ENCODE measurements at regions not wholly inside any gene's neighbourhood (a gene's known extent, or its start where the extent isn't known, plus 50 kb on each side); places are given as distances from the start of the nearest gene placed in this dataset.

DNA sequence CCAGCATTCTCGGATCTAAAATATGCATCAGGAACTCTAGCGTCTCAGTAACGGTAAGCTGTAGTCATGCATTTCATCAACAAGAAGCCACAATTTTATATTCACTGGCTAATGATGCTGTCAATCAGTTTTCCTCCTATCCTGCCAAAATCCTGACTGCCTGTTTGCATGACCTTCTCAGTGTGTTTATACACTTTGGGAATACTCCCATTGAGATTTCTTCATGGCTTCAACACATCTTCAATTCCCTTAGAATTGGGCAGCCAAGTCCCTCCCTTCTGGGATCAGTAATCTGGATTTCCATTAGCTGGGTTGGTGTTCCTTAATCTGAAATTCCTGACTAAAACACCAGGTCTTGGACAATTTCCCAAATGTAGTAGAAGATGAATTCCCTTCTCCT is 348.9 kb upstream of the DYNLRB2 start:
- Histone ChIP-seq H3K23ac (ENCODE audit: insufficient read length, low read depth, low read length) (no peak overlapping the region), H3K23me2 (ENCODE audit: insufficient read length, low read depth, low read length, poor library complexity, severe bottlenecking) (no peaks in the 10 kb centered on the region), H4K5ac (ENCODE audit: insufficient read length, low read depth, low read length) (no peak overlapping the region), H4K20me1 (ENCODE audit: control insufficient read depth, insufficient read depth, insufficient read length) (no peaks in the 10 kb centered on the region), H3K27me3 (ENCODE audit: insufficient read depth, low read length) (no peaks in the 10 kb centered on the region), H3K14ac (ENCODE audit: insufficient read depth, low read length) (no peak overlapping the region), H3K56ac (ENCODE audit: insufficient read length, low read depth, low read length) (no peak overlapping the region), H3K9ac (ENCODE audit: extremely low read depth, insufficient read length, low read length) (no peak overlapping the region), H2AK5ac (ENCODE audit: insufficient read length, low read length) (no peak overlapping the region), H2AFZ (ENCODE audit: low read length) (no peak overlapping the region), H3K4ac (ENCODE audit: low read depth, low read length) (no peak overlapping the region), H3K79me2 (ENCODE audit: insufficient read depth, low read length) (no peaks in the 10 kb centered on the region), H2BK12ac (ENCODE audit: insufficient read length, low read depth, low read length) (no peak overlapping the region), H4K8ac (replicated peaks; ENCODE audit: insufficient read length, low read depth, low read length) (no peak overlapping the region), H2BK120ac (ENCODE audit: low read depth, low read length, poor library complexity, severe bottlenecking) (no peak overlapping the region), H3K79me1 (ENCODE audit: insufficient read depth, low read depth, low read length, poor library complexity, severe bottlenecking) (no peaks in the 10 kb centered on the region), H3K18ac (ENCODE audit: insufficient read length, low read depth, low read length) (no peak overlapping the region), H2BK5ac (ENCODE audit: insufficient read length, low read length) (no peak overlapping the region), H2BK15ac (ENCODE audit: low read depth, low read length) (no peak overlapping the region), H3K27ac (ENCODE audit: insufficient read length, low read depth, low read length) (no peak overlapping the region), H4K91ac (ENCODE audit: insufficient read length, low read depth, low read length) (no peak overlapping the region), H3K4me2 (ENCODE audit: insufficient read depth, insufficient read length, low read length) (no peak overlapping the region), H3K4me1 (ENCODE audit: insufficient read depth, low read length) (no peaks in the 10 kb centered on the region), H3T11ph (ENCODE audit: low read length) (no peak overlapping the region), H2BK20ac (ENCODE audit: low read depth, low read length, poor library complexity, severe bottlenecking) (no peak overlapping the region), H3K9me3 (ENCODE audit: control insufficient read depth, low read depth, low read length) (no peaks in the 10 kb centered on the region)
- no peaks in the 10 kb centered on the region for H3K36me3 Mint-ChIP-seq (ENCODE audit: insufficient read depth in 1 of 3, low read depth in 3 of 3)
- TF ChIP-seq, protein P1, sequence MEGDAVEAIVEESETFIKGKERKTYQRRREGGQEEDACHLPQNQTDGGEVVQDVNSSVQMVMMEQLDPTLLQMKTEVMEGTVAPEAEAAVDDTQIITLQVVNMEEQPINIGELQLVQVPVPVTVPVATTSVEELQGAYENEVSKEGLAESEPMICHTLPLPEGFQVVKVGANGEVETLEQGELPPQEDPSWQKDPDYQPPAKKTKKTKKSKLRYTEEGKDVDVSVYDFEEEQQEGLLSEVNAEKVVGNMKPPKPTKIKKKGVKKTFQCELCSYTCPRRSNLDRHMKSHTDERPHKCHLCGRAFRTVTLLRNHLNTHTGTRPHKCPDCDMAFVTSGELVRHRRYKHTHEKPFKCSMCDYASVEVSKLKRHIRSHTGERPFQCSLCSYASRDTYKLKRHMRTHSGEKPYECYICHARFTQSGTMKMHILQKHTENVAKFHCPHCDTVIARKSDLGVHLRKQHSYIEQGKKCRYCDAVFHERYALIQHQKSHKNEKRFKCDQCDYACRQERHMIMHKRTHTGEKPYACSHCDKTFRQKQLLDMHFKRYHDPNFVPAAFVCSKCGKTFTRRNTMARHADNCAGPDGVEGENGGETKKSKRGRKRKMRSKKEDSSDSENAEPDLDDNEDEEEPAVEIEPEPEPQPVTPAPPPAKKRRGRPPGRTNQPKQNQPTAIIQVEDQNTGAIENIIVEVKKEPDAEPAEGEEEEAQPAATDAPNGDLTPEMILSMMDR (conservative IDR thresholded peaks at IDR 0.05): no peak
- WGBS (ENCODE audit: extremely low coverage, insufficient read length, low lambda C conversion rate): no CpG with 5 or more reads among the region's 3 CpGs
- no peak for DNase-seq
- no peak overlapping the region for H3K27ac Mint-ChIP-seq
- no peak overlapping the region for H3K4me3 Mint-ChIP-seq
- no peaks in the 10 kb centered on the region for H3K9me3 Mint-ChIP-seq
- H3K27me3 Mint-ChIP-seq (ENCODE audit: low read depth): no peaks in the 10 kb centered on the region; the same call in 1 of the 2 replicates
- H3K4me1 Mint-ChIP-seq: peaks cover 5 to 7% of the 10 kb centered on the region in 2 experiments; a peak in 3 of 4 replicates

All from H9 (cell line).